GM21723 (cell line): ENCODE measurements at regions not wholly inside any gene's neighbourhood (a gene's known extent, or its start where the extent isn't known, plus 50 kb on each side); places are given as distances from the start of the nearest gene placed in this dataset.
"Not testable (repeated sequence)": the region's sequence is repeated elsewhere in the genome, so short reads cannot be mapped to it uniquely, and the experiment has no call there.

Experiments
- ATAC-seq: cut with Tn5 transposase; IDR thresholded peaks from one replicate; pipeline ENCODE4 v1.9.1; 2021; ENCODE audit warnings: mild to moderate bottlenecking, moderate library complexity; ENCODE audit not compliant: unreplicated experiment

- not testable (repeated sequence) for ATAC-seq
Measured at GRCh38 chr5:88622890-88623289, 260.1 kb downstream of the MEF2C start.

- not testable (repeated sequence) for ATAC-seq
Measured at GRCh38 chr5:88615767-88616166, 267.2 kb downstream of the MEF2C start.

DNA sequence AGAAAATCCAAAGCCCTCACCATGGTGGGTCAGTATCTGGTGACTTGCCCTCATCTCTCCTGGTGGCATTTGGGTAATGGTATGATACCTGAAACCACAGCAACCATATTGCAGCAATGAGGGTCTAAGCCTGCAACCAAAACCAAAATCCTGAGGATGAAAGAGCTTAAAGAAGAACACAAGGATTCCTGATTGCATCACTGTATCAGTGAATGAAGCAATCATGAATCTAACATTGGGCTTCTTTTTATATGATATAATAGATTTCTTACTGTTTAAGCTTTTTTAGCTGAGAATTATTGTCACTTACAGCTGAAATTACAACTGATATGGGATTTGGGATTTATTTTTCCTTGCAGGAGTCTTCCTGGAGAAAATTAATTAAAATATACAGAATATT, 269.9 kb downstream of the MEF2C start:
- ATAC-seq = no peak

DNA sequence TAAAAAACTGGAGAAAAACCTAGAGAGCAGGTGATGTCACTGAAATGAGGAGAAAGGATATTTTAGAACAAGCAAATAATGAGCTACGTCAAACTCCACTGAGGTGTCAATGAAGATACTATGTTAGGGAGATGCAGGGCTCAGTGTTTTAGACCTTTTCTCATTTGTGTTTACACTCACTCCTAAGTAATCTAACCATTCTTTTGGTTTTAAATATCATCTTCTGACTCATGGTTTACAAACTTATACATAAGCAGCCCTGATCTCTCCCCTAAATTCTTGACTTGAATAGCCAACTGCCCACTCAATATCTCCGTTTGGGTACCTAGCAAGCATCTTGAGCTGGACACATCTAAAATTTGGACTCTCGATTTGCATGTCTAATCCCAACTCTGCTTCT, 272.4 kb downstream of the MEF2C start:
- ATAC-seq = no peak

GRCh38 chr5:88607492-88607891, 275.5 kb downstream of the MEF2C start:
- no peak for ATAC-seq

DNA sequence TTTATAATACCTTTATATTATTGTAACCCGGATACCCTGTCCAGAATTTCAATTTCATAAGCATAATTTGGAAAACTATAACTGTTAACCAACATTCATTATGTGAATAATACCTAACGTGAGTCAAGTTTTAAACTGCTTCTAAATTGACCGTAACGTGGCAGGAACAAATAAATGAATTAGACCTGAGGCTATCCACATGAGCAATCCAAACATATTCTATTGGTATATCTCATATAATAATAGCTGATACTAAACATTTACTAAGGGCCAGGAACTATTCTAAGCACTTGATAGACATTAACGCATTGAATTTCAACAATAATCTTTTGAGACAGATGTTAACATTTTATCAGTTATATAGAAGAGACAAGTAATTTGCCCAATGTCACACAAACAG, 276.4 kb downstream of the MEF2C start:
- no peak for ATAC-seq

GRCh38 chr5:88606173-88606572, 276.8 kb downstream of the MEF2C start:
- ATAC-seq = no peak

DNA sequence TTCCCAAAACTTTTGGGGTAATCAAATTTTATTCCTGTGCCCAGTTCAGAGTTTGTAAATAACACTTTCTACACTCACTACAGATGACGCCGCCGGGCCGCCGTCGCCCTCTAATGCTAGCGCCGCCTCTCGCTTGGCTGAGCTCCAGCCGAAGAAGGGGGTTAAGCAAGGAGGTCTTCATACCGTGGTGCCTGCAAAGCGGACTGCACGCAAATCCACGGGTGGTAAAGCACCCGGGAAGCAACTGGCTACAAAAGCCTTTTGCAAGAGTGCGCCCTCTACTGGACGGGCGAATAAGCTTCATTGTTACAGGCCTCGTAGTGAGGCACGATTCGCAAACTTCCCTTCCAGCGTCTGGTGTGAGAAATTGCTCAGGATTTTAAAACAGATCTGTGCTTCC, 280.4 kb downstream of the MEF2C start:
- ATAC-seq = no peak

DNA sequence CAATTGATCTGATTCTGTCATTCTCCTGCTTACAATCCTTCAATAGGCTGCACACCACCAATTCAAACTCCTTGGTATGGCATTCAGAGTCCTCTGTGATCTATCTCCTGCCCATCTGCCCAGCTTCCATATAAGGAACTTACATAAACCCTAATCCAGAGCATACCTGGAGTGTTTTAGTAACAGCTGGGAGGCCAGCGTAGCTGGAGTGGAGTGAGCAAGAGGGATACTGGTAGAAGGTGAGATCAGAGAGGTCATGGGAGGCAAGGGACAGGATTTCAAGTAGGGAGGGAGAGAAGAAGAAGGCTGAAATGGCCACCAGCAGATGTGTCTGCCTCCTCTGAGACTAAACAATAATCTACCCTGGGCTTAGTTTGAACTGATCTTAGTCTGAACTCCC, 288.5 kb downstream of the MEF2C start:
- ATAC-seq = no peak

DNA sequence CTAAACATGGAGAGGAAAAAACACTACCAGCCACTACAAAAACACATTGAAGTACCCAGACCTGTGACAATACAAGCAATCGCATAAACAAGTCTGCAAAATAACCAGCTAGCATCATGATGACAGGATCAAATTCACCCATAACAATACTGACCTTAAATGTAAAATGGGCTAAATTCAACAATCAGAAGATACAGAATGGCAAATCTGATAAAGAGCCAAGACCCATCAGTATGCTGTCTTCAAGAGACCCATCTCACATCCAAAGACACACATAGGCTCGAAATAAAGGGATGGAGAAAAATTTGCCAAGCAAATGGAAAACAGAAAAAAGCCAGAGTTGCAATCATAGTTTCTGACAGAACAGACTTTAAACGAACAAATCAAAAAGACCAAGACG, 294.4 kb downstream of the MEF2C start:
- ATAC-seq = no peak

DNA sequence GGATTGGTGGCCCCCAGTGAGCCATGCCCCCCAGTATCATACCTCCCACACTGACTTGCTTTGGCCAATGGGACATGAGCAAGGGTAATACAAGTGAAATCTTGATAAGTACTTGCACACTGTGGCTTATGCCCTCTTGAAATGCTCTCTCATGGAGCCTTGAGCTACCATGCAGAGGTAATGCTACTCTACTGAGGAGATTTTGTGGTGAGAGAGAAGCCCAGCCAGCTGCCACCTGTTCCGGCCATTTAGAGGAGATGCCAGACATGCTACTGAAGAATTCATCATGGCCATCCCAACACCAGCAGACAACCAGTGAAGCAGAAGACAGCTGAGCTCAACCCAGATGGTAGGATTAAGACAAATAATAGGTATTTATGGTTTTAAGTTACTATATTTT, 299.5 kb downstream of the MEF2C start:
- ATAC-seq = no peak

GRCh38 chr5:88558366-88558765, 289.7 kb upstream of the TMEM161B start:
- ATAC-seq = no peak

DNA sequence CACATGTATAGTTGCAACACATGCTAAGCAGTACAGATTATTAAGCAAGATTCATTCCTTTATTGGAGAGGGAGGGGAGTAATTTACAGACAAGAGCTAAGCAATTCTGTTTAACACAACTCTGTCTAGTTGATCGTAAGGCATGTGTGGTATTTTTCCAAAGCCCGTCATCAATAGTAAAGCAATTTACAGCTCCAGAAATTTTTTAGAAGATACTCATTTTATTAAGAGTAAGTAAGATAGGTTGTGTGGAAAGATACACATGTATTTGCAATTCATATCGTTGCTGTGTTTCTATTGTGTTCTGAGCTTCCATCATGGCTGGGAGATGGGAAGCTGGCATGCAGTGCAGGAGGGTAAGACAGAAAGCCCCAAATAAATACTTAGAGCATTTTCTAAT, 289.2 kb upstream of the TMEM161B start:
- ATAC-seq = no peak

GRCh38 chr5:88557131-88557530, 288.5 kb upstream of the TMEM161B start:
- no peak for ATAC-seq

DNA sequence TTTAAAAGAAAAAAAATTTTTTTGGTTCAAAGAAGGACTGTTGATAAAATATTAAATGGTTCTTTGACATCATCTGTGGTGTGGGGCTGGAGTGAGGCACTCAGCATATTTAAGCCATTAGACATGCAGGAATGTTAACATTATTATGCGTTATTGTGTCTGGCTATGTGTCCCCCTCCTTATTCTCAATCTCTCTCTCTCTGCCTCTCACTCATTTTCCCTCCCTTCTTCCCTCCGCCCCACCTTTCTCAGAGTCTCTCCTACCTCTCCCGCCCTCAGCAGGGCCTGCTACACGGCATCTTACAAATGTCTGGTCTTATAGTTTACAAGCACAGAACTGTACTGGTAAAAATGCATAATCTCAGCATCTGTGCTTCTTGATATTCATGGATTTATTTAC, 287.8 kb upstream of the TMEM161B start:
- no peak for ATAC-seq

- no peak for ATAC-seq
Measured at GRCh38 chr5:88555674-88556073, 287.0 kb upstream of the TMEM161B start.

GRCh38 chr5:88553986-88554385, 285.3 kb upstream of the TMEM161B start:
- ATAC-seq = no peak

DNA sequence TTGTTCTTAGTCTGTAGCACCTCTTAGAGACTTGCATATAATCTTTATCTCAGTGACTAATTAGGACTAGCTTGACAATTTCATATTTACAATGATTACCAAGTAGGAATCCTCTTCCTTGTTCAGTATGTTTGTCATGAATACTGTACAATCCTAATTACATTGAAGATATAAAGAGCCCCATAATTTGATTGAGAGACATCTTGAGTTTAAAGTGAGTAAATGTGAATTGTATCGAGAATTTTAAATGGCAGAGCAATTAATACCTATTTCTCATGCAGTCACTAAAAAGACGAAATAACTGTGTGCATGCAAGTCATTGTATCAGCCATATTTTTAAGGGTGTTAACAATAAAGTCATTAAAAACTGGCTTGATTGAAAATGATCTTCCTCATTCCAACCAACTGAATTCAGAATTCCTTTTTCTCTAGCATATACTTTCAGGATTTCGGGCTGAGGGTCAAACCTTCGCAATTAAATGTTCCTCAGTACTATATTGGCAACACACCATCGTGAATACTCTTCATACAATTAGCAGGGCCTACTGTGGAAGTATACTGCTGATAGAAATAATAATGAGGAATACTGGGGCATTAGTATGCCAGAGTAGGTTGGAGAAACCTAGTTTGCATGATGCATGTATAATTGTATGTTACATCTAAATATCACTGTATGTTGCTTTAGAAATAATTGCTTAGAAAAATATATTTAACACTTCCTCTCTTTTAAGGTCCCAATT, 284.7 kb upstream of the TMEM161B start:
- ATAC-seq = no peak

GRCh38 chr5:88552426-88552825, 283.8 kb upstream of the TMEM161B start:
- ATAC-seq = no peak

DNA sequence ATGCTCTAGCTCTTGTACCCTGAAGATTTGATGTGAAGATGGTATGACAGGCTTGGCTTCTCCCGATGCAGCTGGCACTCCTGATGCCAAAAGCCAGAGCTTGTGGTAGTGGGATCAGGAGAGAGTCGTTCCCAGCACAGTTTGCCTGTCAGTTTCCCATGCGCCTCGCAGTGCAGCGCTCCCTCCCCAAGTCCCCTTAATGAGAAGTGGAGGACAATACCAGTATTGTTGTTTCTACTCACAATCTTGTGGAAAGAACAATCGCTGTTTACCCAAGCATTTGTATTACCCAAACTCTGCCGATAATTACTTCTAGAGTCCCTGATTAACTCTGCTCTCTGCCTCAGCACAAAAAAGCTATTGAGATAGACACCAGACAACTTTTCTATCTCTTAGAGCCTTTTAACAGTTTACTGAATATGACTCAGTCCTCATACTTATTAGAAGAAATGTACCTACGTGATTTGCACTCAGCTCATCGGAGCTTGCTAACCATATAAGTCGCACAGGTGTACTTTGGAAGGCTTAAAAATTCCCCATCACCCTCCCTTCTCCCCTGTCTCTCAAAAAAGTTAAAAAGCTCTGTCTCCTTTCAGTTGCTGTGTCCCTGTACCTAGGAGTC, 283.2 kb upstream of the TMEM161B start:
- ATAC-seq = no peak

- no peak for ATAC-seq
Measured at GRCh38 chr5:88550736-88551135, 282.1 kb upstream of the TMEM161B start.

DNA sequence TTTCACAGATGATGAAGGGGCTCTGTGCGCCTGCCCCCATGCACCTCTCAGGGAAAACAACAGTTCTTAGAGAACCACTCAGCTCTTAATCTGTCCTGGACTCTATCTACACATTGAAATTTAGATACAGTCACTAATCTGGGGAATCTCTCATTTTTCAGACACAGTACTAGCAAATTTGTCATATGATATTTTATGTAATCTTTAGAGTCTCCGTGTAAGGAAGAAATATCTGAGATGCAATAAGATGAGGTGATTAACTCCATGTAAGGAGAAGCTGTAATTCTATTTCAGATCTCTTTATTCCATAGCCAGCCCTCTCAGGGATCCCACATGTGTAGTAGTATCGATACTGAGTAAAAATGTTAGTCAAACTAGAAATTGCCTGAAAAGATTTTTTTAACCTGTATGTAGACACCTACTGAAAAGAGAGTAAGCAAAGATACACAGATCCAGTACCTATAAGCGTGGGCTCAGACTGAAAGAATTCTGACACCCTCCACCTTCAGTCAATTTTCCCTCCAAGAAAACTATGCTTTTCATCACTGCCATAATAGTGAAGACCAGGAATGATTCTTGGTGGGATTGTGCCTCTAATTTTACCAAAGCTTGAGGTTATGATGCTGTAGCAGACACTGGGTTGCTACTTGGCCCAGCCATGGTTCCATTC, 279.6 kb upstream of the TMEM161B start:
- ATAC-seq = no peak
